ENCODE measurements at regions not wholly inside any gene's neighbourhood (a gene's known extent, or its start where the extent isn't known, plus 50 kb on each side); places are given as distances from the start of the nearest gene placed in this dataset.

- ChIA-PET CTCF (ENCODE audit: partially characterized antibody) (no interaction called here), POLR2A (ENCODE audit: partially characterized antibody) (no interaction called here)
- Histone ChIP-seq H3K79me2 (ENCODE audit: control insufficient read depth in 1 of 2, insufficient read depth in 2 of 2, low read length in 2 of 2) (no peaks in the 10 kb centered on the region), H3K23me2 (ENCODE audit: low read depth, low read length) (no peaks in the 10 kb centered on the region), H4K20me1 (replicated peaks in 1 of 2; ENCODE audit: control insufficient read depth in 1 of 2, insufficient read depth in 2 of 2, low read length in 2 of 2) (no peaks in the 10 kb centered on the region), H2AK5ac (ENCODE audit: low read depth, low read length) (no peak overlapping the region), H3K23ac (ENCODE audit: insufficient read length) (no peak overlapping the region), H3K27ac (ENCODE audit: low read depth, low read length) (no peak overlapping the region), H3K27me3 (replicated peaks in 1 of 4; ENCODE audit: control insufficient read depth in 3 of 4, extremely low read depth in 1 of 4, insufficient read depth in 3 of 4, low read length in 3 of 4) (no peaks in the 10 kb centered on the region), H3K9me3 (ENCODE audit: insufficient read depth in 2 of 2, low read depth in 1 of 2, low read length in 1 of 2) (no peaks in the 10 kb centered on the region), H3K79me1 (ENCODE audit: low read depth, low read length) (no peaks in the 10 kb centered on the region), H2AFZ (ENCODE audit: low read length) (no peak overlapping the region), H3K4me2 (ENCODE audit: insufficient read depth in 1 of 2, low read depth in 2 of 2, low read length in 2 of 2) (no peak overlapping the region), H3K9ac (replicated peaks in 1 of 4; ENCODE audit: extremely low read depth in 1 of 4, low read depth in 3 of 4, low read length in 3 of 4) (no peak overlapping the region), H3K18ac (ENCODE audit: extremely low read depth, low read length) (no peak overlapping the region), H3K4ac (replicated peaks; ENCODE audit: insufficient read length, low read depth, low read length) (no peak overlapping the region), H3K36me3 (ENCODE audit: control insufficient read depth in 2 of 4, insufficient read depth in 4 of 4, low read length in 3 of 4) (no peaks in the 10 kb centered on the region), H4K8ac (ENCODE audit: extremely low read depth, insufficient read depth, low read length) (no peak overlapping the region), H4K91ac (replicated peaks; ENCODE audit: insufficient read length, low read length) (no peak overlapping the region), H3K14ac (ENCODE audit: insufficient read length) (no peak overlapping the region), H2BK5ac (ENCODE audit: low read depth, low read length) (no peak overlapping the region), H2BK12ac (ENCODE audit: low read depth, low read length) (no peak overlapping the region), H2BK120ac (replicated peaks; ENCODE audit: low read depth, low read length) (no peak overlapping the region), H3K4me3 (ENCODE audit: extremely low read depth in 1 of 4, insufficient read depth in 2 of 4, low read depth in 3 of 4, low read length in 4 of 4) (no peak overlapping the region), H4K5ac (ENCODE audit: insufficient read length, low read depth, low read length) (no peak overlapping the region), H3K56ac (replicated peaks; ENCODE audit: insufficient read length, low read depth, low read length) (no peak overlapping the region), H2BK20ac (ENCODE audit: low read length) (no peak overlapping the region), H3K4me1 (replicated peaks in 1 of 4; ENCODE audit: control insufficient read depth in 3 of 4, insufficient read depth in 4 of 4, low read length in 3 of 4) (no peaks in the 10 kb centered on the region), H2BK15ac (ENCODE audit: low read length) (no peak overlapping the region)
- FAIRE-seq (no peak), DNase-seq (ENCODE audit: low read depth in 1 of 2, low spot score in 2 of 2) (no peak)
- no peak for TF ChIP-seq CTBP2 (IDR thresholded peaks at IDR 0.05; ENCODE audit: borderline replicate concordance, insufficient read depth, insufficient read length, low read length)
- no peak for TF ChIP-seq TAF1 (IDR thresholded peaks at IDR 0.05; ENCODE audit: low read depth, low read length)
- TF ChIP-seq POLR2A (IDR thresholded peaks at IDR 0.05; ENCODE audit: control extremely low read depth in 1 of 2, low read depth in 2 of 2, low read length in 2 of 2) = no peak
- TF ChIP-seq SIX5 (IDR thresholded peaks at IDR 0.05; ENCODE audit: low read depth, low read length) = no peak
- no peak for TF ChIP-seq CBX5 (IDR thresholded peaks at IDR 0.05; ENCODE audit: low read depth, low read length)
- no peak for TF ChIP-seq POLR2AphosphoS5 (IDR thresholded peaks at IDR 0.05; ENCODE audit: low read depth, low read length)
- no peak for TF ChIP-seq CEBPB (IDR thresholded peaks at IDR 0.05; ENCODE audit: low read depth, low read length)
- TF ChIP-seq SAP30 (IDR thresholded peaks at IDR 0.05; ENCODE audit: insufficient read depth, insufficient replicate concordance, low read length) = no peak
- no peak for TF ChIP-seq RFX5 (IDR thresholded peaks at IDR 0.05; ENCODE audit: borderline replicate concordance, low read depth, low read length)
- TF ChIP-seq SIN3A (conservative IDR thresholded peaks at IDR 0.05 in 1 of 2, IDR thresholded peaks at IDR 0.05 in 1 of 2; ENCODE audit: low read depth in 1 of 2, low read length in 2 of 2) = no peak
- TF ChIP-seq E2F6 (IDR thresholded peaks at IDR 0.05) = no peak
- TF ChIP-seq JUN (IDR thresholded peaks at IDR 0.05; ENCODE audit: low read depth, low read length) = no peak
- 96% methylated on average over 3 of the region's 3 CpGs; no CpG with 5 or more reads in 1 of the 2 experiments for WGBS, 2 experiments (ENCODE audit: extremely low coverage in 1 of 2, insufficient coverage in 1 of 2, insufficient read length in 1 of 2, insufficient replicate concordance in 2 of 2, low coverage in 1 of 2, low lambda C conversion rate in 2 of 2, missing lambda C conversion rate in 1 of 2)
Observed at GRCh38 chr9:80467632-80468031, 895.9 kb downstream of the TLE4 start.
